ENCODE measurements at regions not wholly inside any gene's neighbourhood (a gene's known extent, or its start where the extent isn't known, plus 50 kb on each side); places are given as distances from the start of the nearest gene placed in this dataset.

DNA sequence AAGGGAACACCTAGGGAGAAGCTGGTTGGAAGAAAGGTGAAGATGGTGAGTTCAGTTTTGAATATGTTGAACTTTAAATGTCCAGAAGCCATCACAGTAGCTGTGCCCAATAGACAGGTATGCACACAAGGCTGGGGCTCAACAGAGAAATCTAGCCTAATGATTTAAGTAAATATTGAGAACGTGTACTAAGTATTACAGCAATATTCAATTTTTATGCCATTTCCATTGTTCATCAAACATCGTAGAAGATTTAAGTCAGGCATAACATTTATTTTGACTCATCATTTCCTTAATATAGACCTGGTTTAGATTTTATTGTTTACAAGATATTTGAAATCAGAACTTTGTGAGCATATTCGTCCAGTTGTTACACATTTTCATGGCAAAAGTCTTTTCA, 116.4 kb downstream of the HPGD start:
- TF ChIP-seq, protein P1, sequence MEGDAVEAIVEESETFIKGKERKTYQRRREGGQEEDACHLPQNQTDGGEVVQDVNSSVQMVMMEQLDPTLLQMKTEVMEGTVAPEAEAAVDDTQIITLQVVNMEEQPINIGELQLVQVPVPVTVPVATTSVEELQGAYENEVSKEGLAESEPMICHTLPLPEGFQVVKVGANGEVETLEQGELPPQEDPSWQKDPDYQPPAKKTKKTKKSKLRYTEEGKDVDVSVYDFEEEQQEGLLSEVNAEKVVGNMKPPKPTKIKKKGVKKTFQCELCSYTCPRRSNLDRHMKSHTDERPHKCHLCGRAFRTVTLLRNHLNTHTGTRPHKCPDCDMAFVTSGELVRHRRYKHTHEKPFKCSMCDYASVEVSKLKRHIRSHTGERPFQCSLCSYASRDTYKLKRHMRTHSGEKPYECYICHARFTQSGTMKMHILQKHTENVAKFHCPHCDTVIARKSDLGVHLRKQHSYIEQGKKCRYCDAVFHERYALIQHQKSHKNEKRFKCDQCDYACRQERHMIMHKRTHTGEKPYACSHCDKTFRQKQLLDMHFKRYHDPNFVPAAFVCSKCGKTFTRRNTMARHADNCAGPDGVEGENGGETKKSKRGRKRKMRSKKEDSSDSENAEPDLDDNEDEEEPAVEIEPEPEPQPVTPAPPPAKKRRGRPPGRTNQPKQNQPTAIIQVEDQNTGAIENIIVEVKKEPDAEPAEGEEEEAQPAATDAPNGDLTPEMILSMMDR (IDR thresholded peaks at IDR 0.05; ENCODE audit: insufficient read depth, low read length), result no peak
- TF ChIP-seq, protein P2, sequence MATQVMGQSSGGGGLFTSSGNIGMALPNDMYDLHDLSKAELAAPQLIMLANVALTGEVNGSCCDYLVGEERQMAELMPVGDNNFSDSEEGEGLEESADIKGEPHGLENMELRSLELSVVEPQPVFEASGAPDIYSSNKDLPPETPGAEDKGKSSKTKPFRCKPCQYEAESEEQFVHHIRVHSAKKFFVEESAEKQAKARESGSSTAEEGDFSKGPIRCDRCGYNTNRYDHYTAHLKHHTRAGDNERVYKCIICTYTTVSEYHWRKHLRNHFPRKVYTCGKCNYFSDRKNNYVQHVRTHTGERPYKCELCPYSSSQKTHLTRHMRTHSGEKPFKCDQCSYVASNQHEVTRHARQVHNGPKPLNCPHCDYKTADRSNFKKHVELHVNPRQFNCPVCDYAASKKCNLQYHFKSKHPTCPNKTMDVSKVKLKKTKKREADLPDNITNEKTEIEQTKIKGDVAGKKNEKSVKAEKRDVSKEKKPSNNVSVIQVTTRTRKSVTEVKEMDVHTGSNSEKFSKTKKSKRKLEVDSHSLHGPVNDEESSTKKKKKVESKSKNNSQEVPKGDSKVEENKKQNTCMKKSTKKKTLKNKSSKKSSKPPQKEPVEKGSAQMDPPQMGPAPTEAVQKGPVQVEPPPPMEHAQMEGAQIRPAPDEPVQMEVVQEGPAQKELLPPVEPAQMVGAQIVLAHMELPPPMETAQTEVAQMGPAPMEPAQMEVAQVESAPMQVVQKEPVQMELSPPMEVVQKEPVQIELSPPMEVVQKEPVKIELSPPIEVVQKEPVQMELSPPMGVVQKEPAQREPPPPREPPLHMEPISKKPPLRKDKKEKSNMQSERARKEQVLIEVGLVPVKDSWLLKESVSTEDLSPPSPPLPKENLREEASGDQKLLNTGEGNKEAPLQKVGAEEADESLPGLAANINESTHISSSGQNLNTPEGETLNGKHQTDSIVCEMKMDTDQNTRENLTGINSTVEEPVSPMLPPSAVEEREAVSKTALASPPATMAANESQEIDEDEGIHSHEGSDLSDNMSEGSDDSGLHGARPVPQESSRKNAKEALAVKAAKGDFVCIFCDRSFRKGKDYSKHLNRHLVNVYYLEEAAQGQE (IDR thresholded peaks at IDR 0.05; ENCODE audit: insufficient replicate concordance, low read depth), result no peak
- TF ChIP-seq GABPA (IDR thresholded peaks at IDR 0.05; ENCODE audit: low read depth), result no peak
